Mucosa of rectum (tissue), 2 donors: ENCODE measurements at regions not wholly inside any gene's neighbourhood (a gene's known extent, or its start where the extent isn't known, plus 50 kb on each side); places are given as distances from the start of the nearest gene placed in this dataset.

Source experiments
- H3K27ac ChIP-seq, 2 donors: one replicate each; pipeline ENCODE4 v1.7.0; 2013; ENCODE audit warnings: inconsistent platforms in 2 of 2, low read depth in 2 of 2, low read length in 2 of 2
- H3K27me3 ChIP-seq, 2 donors: one replicate each; pipeline ENCODE4 v1.7.0; 2013; ENCODE audit warnings: low read length in 2 of 2; ENCODE audit not compliant: control insufficient read depth in 2 of 2, insufficient read depth in 2 of 2
- H3K36me3 ChIP-seq, 2 donors: one replicate each; pipeline ENCODE4 v1.7.0; 2013; ENCODE audit warnings: low read length in 2 of 2; ENCODE audit not compliant: control insufficient read depth in 2 of 2, insufficient read depth in 2 of 2
- H3K4me1 ChIP-seq, 2 donors: one replicate each; pipeline ENCODE4 v1.7.0; 2013; ENCODE audit warnings: low read length in 2 of 2, mild to moderate bottlenecking in 1 of 2; ENCODE audit not compliant: control insufficient read depth in 2 of 2, insufficient read depth in 2 of 2
- H3K4me3 ChIP-seq, 2 donors: one replicate each; pipeline ENCODE4 v1.7.0; 2013; ENCODE audit warnings: low read length in 2 of 2
- H3K9ac ChIP-seq, 2 donors: one replicate each; pipeline ENCODE4 v1.7.0; 2013; ENCODE audit warnings: low read length in 2 of 2, low read depth in 1 of 2, mild to moderate bottlenecking in 1 of 2
- H3K9me3 ChIP-seq, 2 donors: one replicate each; pipeline ENCODE4 v1.7.0; 2013; ENCODE audit warnings: low read length in 2 of 2; ENCODE audit not compliant: control insufficient read depth in 2 of 2
- donor health status: healthy.
- donor health status: Normal muscosa, but diverticular disease.

- H3K27me3 ChIP-seq, result no peaks in the 10 kb centered on the region
- H3K4me3 ChIP-seq, result no peak overlapping the region
- H3K9me3 ChIP-seq, result no peaks in the 10 kb centered on the region
- H3K4me1 ChIP-seq, result no peaks in the 10 kb centered on the region
- H3K36me3 ChIP-seq, result no peaks in the 10 kb centered on the region
- H3K27ac ChIP-seq, result no peak overlapping the region
- H3K9ac ChIP-seq, result no peak overlapping the region
Measured at GRCh38 chr2:195368249-195369217, 288.5 kb upstream of the SLC39A10 start.

DNA sequence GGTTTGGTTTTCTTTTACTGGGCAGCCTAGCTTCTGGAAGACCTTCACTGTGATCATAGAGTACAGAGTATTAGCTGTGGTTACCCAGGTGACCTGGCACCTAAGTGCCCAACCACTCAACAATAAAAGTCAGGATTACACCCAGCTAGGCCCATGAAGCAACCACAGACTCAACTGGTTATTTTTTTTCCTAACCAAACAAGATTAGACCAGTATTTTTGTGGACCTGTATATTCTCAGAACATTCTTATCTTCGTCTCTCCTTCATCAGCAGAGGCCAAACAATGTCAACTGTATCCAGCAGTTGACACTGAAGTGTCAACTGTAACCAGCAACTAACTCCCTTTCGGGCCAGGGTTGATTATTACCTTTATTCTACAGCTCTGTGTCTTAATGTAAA is 289.2 kb upstream of the SLC39A10 start:
- Histone ChIP-seq H3K27me3 (no peaks in the 10 kb centered on the region), H3K4me1 (no peaks in the 10 kb centered on the region), H3K9me3 (no peaks in the 10 kb centered on the region), H3K27ac (no peak overlapping the region), H3K4me3 (no peak overlapping the region), H3K36me3 (no peaks in the 10 kb centered on the region), H3K9ac (no peak overlapping the region)

DNA sequence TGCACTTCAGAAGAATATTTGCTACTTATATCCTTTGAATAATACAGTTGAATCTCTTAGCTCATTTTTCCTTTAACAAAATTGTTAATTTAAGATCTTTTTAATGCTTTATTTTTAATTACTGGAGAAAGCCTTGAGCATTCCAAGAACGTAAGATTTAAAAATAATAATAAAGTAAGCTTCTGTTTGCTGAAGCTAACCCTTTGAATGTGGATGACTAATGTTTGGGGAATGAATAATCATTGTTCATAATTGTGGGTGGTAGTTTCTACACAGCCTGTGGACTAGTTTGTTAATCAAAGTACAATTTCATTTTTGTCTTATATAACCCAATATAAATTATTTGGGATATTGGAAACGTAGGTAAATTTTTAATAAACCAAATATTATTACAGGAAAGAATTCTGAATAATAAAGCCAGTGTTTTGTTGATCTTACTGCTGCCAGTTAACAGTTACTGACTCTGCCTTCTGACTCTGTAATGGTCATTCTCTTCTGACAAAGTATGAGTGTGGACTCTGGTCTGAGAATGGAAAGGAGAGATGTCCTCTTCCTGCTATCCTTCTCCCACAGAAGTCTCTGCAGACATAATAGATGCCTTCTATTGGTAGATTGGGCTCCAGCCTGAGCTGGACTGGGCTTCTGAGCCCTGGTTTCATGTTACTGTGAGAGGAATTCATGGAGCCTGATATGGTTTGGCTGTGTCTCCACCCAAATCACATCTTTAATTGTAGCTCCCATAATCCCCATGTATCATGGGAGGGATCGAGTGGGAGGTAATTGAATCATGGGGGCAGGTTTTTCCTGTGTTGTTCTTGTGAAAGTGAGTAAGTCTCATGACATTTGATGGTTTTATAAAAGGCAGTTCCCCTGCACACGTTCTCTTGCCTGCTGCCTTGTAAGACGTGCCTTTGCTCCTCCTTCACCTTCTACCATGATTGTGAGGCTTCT is 292.7 kb upstream of the SLC39A10 start:
- Histone ChIP-seq H3K4me1 (peaks cover 0 to under 1% of the 10 kb centered on the region in 2 donors), H3K27ac (no peak overlapping the region), H3K9ac (no peak overlapping the region), H3K36me3 (no peaks in the 10 kb centered on the region), H3K4me3 (no peak overlapping the region), H3K27me3 (no peaks in the 10 kb centered on the region), H3K9me3 (no peaks in the 10 kb centered on the region)

DNA sequence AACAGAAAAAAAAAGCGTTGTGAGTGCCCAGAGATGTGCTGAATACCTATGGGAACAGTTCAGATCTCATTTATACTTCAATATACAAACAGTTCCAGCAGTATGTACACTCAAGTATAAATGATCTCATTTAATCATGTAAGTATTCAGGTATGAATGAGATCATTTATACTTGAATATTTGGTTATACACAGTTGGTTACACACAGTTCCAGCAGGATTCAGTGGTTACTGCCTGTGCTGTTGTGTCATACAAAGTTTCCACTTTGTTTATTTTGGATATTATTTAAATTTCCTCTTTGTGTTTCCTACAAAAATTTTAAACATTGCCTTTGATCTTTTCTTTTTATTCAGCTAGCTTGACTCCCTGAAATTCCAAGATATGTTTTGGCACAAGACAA is 293.5 kb upstream of the SLC39A10 start:
- Histone ChIP-seq H3K36me3 (no peaks in the 10 kb centered on the region), H3K27me3 (no peaks in the 10 kb centered on the region), H3K4me1 (peaks cover 0 to 8% of the 10 kb centered on the region in 2 donors), H3K9ac (no peak overlapping the region), H3K27ac (no peak overlapping the region), H3K9me3 (no peaks in the 10 kb centered on the region), H3K4me3 (no peak overlapping the region)

DNA sequence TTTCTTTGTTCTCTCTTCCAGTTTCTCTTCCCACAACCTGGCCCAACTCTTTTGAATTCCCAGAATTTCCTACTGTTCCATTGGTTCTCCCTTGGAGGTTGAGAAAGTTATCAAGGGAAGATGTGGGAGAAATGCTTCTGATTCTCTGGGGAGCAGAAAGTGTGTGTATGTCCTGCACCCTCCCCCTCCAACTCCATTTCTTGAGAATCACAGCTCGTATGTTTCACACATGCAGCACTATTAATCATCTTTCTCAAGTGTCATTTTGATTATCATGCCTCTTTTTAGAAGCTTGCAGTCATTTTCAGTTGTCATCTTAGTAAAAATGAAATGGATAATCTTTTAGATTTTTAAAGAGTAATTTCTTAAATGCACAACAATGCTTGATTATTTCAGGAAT is 296.8 kb upstream of the SLC39A10 start:
- no peaks in the 10 kb centered on the region for H3K9me3 ChIP-seq
- no peaks in the 10 kb centered on the region for H3K36me3 ChIP-seq
- H3K9ac ChIP-seq, result no peak overlapping the region
- no peak overlapping the region for H3K27ac ChIP-seq
- H3K4me3 ChIP-seq, result no peak overlapping the region
- no peaks in the 10 kb centered on the region for H3K27me3 ChIP-seq
- peaks cover 0 to 8% of the 10 kb centered on the region in 2 donors for H3K4me1 ChIP-seq

GRCh38 chr2:195359043-195359735 is 297.8 kb upstream of the SLC39A10 start:
- H3K27me3 ChIP-seq, result no peaks in the 10 kb centered on the region
- H3K27ac ChIP-seq, result no peak overlapping the region
- no peak overlapping the region for H3K4me3 ChIP-seq
- peaks cover 0 to 8% of the 10 kb centered on the region in 2 donors for H3K4me1 ChIP-seq
- H3K9me3 ChIP-seq, result no peaks in the 10 kb centered on the region
- no peak overlapping the region for H3K9ac ChIP-seq
- H3K36me3 ChIP-seq, result no peaks in the 10 kb centered on the region

- no peak overlapping the region for H3K27ac ChIP-seq
- no peak overlapping the region for H3K4me3 ChIP-seq
- no peaks in the 10 kb centered on the region for H3K27me3 ChIP-seq
Measured at GRCh38 chr2:195356920-195357440, 300.0 kb upstream of the SLC39A10 start.

GRCh38 chr2:195356026-195356425 is 301.0 kb upstream of the SLC39A10 start:
- no peak overlapping the region for H3K9ac ChIP-seq
- no peak overlapping the region for H3K27ac ChIP-seq
- peaks cover 0 to 8% of the 10 kb centered on the region in 2 donors for H3K4me1 ChIP-seq
- H3K9me3 ChIP-seq, result no peaks in the 10 kb centered on the region
- no peaks in the 10 kb centered on the region for H3K36me3 ChIP-seq
- H3K27me3 ChIP-seq, result no peaks in the 10 kb centered on the region
- no peak overlapping the region for H3K4me3 ChIP-seq

More at GRCh38 chr2:195356920-195357440, 300.0 kb upstream of the SLC39A10 start:
- no peaks in the 10 kb centered on the region for H3K36me3 ChIP-seq
- H3K9me3 ChIP-seq, result no peaks in the 10 kb centered on the region
- H3K9ac ChIP-seq, result no peak overlapping the region
- H3K4me1 ChIP-seq, result peaks cover 0 to 8% of the 10 kb centered on the region in 2 donors

GRCh38 chr2:195352581-195352980 is 304.4 kb upstream of the SLC39A10 start:
- no peak overlapping the region for H3K9ac ChIP-seq
- H3K27ac ChIP-seq, result no peak overlapping the region
- H3K27me3 ChIP-seq, result no peaks in the 10 kb centered on the region
- no peak overlapping the region for H3K4me3 ChIP-seq
- no peaks in the 10 kb centered on the region for H3K9me3 ChIP-seq
- no peaks in the 10 kb centered on the region for H3K36me3 ChIP-seq
- no peaks in the 10 kb centered on the region for H3K4me1 ChIP-seq
